ENCODE measurements at regions not wholly inside any gene's neighbourhood (a gene's known extent, or its start where the extent isn't known, plus 50 kb on each side); places are given as distances from the start of the nearest gene placed in this dataset.
A peak's percentile ranks its signal among the peaks of the same experiment; 100 is the strongest.

GRCh38 chr1:55679971-55680370, 464.8 kb upstream of the USP24 start:
- TF ChIP-seq HOXB13 (CRISPR knock-in tag; IDR thresholded peaks at IDR 0.05; ENCODE audit: low read depth) (no peak), MYC (IDR thresholded peaks at IDR 0.05; ENCODE audit: borderline replicate concordance, low read length) (no peak), NFE2L2 (conservative IDR thresholded peaks at IDR 0.05; ENCODE audit: low read length) (no peak), ELK1 (IDR thresholded peaks at IDR 0.05; ENCODE audit: low read depth, low read length) (no peak), HES2 (IDR thresholded peaks at IDR 0.05) (no peak), KDM5A (IDR thresholded peaks at IDR 0.05) (no peak), POLR2A (IDR thresholded peaks at IDR 0.05; ENCODE audit: low read length) (no peak), FOXS1 (CRISPR knock-in tag; IDR thresholded peaks at IDR 0.05) (no peak), RCOR1 (IDR thresholded peaks at IDR 0.05; ENCODE audit: low read depth, low read length) (no peak), FOSB (CRISPR knock-in tag; IDR thresholded peaks at IDR 0.05) (no peak), HOXB5 (CRISPR knock-in tag; IDR thresholded peaks at IDR 0.05) (no peak)
- peaks cover 16% of the 10 kb centered on the region for H3K4me1 ChIP-seq
- peaks cover 5% of the 10 kb centered on the region for H3K9me3 ChIP-seq
- no peak for ATAC-seq
- FAIRE-seq, result no peak
- POLR2A ChIA-PET, result no interaction called here
- no peak overlapping the region for H3K4me3 ChIP-seq
- no peak overlapping the region for H3K4me2 ChIP-seq
- no peak overlapping the region for H3K27ac ChIP-seq
- DNase-seq (ENCODE audit: low read depth in 1 of 2, low spot score in 1 of 2), result no peak
- CTCF ChIA-PET, result no interaction called here

- Histone ChIP-seq H3K9me3 (no peaks in the 10 kb centered on the region), H3K27ac (peak overlapping the region in 1 of 2 experiments; percentile 15; a peak in 1 of 6 replicates), H3K4me2 (no peak overlapping the region), H3K4me1 (0 out of 3 replicates have a peak, but pooled peaks cover 5% of the 10 kb centered on the region), H3K4me3 (no peak overlapping the region)
- no peak for FAIRE-seq
- TF ChIP-seq RAD21 (conservative IDR thresholded peaks at IDR 0.05 in 1 of 2, IDR thresholded peaks at IDR 0.05 in 1 of 2), result no peak
- DNase-seq (ENCODE audit: low read depth in 1 of 2, low spot score in 1 of 2), result no peak
- ATAC-seq, result no peak
- POLR2A ChIA-PET, result no interaction called here
- WGBS (ENCODE audit: missing lambda C conversion rate), result 90% methylated on average over 1 of the region's 1 CpG
- CTCF ChIA-PET, result no interaction called here
Measured at GRCh38 chr1:55673416-55673815, 458.3 kb upstream of the USP24 start.

- POLR2A ChIA-PET, result no interaction called here
- WGBS (ENCODE audit: missing lambda C conversion rate), result 68% methylated on average over 5 of the region's 5 CpGs
- ATAC-seq (no peak), FAIRE-seq (no peak), DNase-seq (ENCODE audit: low read depth in 1 of 2, low spot score in 1 of 2) (no peak)
- CTCF ChIA-PET, result interaction anchor here (0.7 kb wide), 1 partner anchor 236 kb away, joined by 4 read pairs; no protein-coding TSS in a partner anchor
- Histone ChIP-seq H3K27ac (peak overlapping the region in 1 of 2 experiments; percentile 24; a peak in 1 of 6 replicates), H3K4me1 (0 out of 3 replicates have a peak, but pooled peaks cover 5% of the 10 kb centered on the region), H3K9me3 (no peaks in the 10 kb centered on the region), H3K4me2 (no peak overlapping the region), H3K4me3 (no peak overlapping the region)
- TF ChIP-seq MAZ (IDR thresholded peaks at IDR 0.05; ENCODE audit: borderline replicate concordance, low read depth, low read length) (no peak), FOSL2 (IDR thresholded peaks at IDR 0.05) (no peak), FOSL2 (CRISPR knock-in tag; IDR thresholded peaks at IDR 0.05) (no peak), RCOR1 (IDR thresholded peaks at IDR 0.05; ENCODE audit: low read depth, low read length) (no peak), PHF8 (IDR thresholded peaks at IDR 0.05; ENCODE audit: borderline replicate concordance, low read depth) (no peak)
Measured at GRCh38 chr1:55670331-55671082, 455.3 kb upstream of the USP24 start.

GRCh38 chr1:55669293-55669692, 454.1 kb upstream of the USP24 start:
- Histone ChIP-seq H3K4me1 (0 out of 3 replicates have a peak, but pooled peaks cover 5% of the 10 kb centered on the region), H3K4me2 (no peak overlapping the region), H3K4me3 (no peak overlapping the region), H3K27ac (peak overlapping the region in 1 of 2 experiments; percentile 39; a peak in 1 of 6 replicates), H3K9me3 (no peaks in the 10 kb centered on the region)
- no peak for ATAC-seq
- TF ChIP-seq NR3C1 (IDR thresholded peaks at IDR 0.05) (no peak), RNF2 (IDR thresholded peaks at IDR 0.05; ENCODE audit: borderline replicate concordance, low read depth) (no peak), CBX2 (IDR thresholded peaks at IDR 0.05; ENCODE audit: borderline replicate concordance, low read depth) (no peak), PHF8 (IDR thresholded peaks at IDR 0.05; ENCODE audit: borderline replicate concordance, low read depth) (no peak), ZC3H11A (IDR thresholded peaks at IDR 0.05) (no peak), HOXA7 (CRISPR knock-in tag; IDR thresholded peaks at IDR 0.05) (no peak), HOXB5 (CRISPR knock-in tag; IDR thresholded peaks at IDR 0.05) (no peak), RAD21 (conservative IDR thresholded peaks at IDR 0.05 in 1 of 2, IDR thresholded peaks at IDR 0.05 in 1 of 2) (no peak), EP300 (IDR thresholded peaks at IDR 0.05) (no peak), FOSL2 (IDR thresholded peaks at IDR 0.05) (no peak), FOSL2 (CRISPR knock-in tag; IDR thresholded peaks at IDR 0.05) (no peak), FOXS1 (CRISPR knock-in tag; IDR thresholded peaks at IDR 0.05) (no peak)
- 53% methylated on average over 3 of the region's 3 CpGs for WGBS (ENCODE audit: missing lambda C conversion rate)
- no peak for FAIRE-seq
- DNase-seq (ENCODE audit: low read depth in 1 of 2, low spot score in 1 of 2), result no peak
- ChIA-PET CTCF (interaction anchor here (0.8 kb wide), 1 partner anchor 26 kb away, joined by 3 read pairs; no protein-coding TSS in a partner anchor), POLR2A (no interaction called here)
